DND-41 (cell line): ENCODE measurements at regions not wholly inside any gene's neighbourhood (a gene's known extent, or its start where the extent isn't known, plus 50 kb on each side); places are given as distances from the start of the nearest gene placed in this dataset.

Experiments
- ATAC-seq: fragments of 200-7000 bp; cut with Tn5 transposase; 3 replicates; pipeline ENCODE4 v1.9.1; 2021; ENCODE audit warnings: low read depth; ENCODE audit not compliant: insufficient read depth
- DNase-seq: peaks from one replicate; pipeline ENCODE4 v3.0.0-alpha.2; 2020
- H2AFZ ChIP-seq: 2 replicates; pipeline ENCODE4 v1.6.0; 2012; ENCODE audit warnings: low read depth, low read length
- H3K27ac ChIP-seq: 2 replicates; pipeline ENCODE4 v1.5.1; 2012; ENCODE audit warnings: low read length, inconsistent platforms
- H3K27me3 ChIP-seq: fragments of 200-600 bp; sonication (generic); 2 replicates; pipeline ENCODE4 v1.6.0; 2012; ENCODE audit warnings: low read length, mild to moderate bottlenecking, inconsistent platforms; ENCODE audit not compliant: insufficient read depth, poor library complexity
- H3K36me3 ChIP-seq: 2 replicates; pipeline ENCODE4 v1.5.1; 2012; ENCODE audit warnings: low read length, inconsistent platforms; ENCODE audit not compliant: insufficient read depth
- H3K4me1 ChIP-seq: 2 replicates; pipeline ENCODE4 v1.5.1; 2012; ENCODE audit warnings: mild to moderate bottlenecking, low read length; ENCODE audit not compliant: insufficient read depth
- H3K4me2 ChIP-seq: 2 replicates; pipeline ENCODE4 v1.6.0; 2012; ENCODE audit warnings: mild to moderate bottlenecking, moderate library complexity, low read length, inconsistent platforms; ENCODE audit not compliant: insufficient read depth
- H3K4me3 ChIP-seq, 2 experiments: fragments of 200-600 bp in 1 of 2; shearing (Covaris generic) in 1 of 2; 2 replicates each; pipeline ENCODE4 v1.5.1; 2012 to 2016; ENCODE audit warnings: inconsistent platforms in 2 of 2, low read length in 2 of 2, mild to moderate bottlenecking in 2 of 2, low read depth in 1 of 2, moderate library complexity in 1 of 2
- H3K79me2 ChIP-seq: 2 replicates; pipeline ENCODE4 v1.6.0; 2012; ENCODE audit warnings: low read length, inconsistent platforms; ENCODE audit not compliant: insufficient read depth
- H3K9ac ChIP-seq: 2 replicates; pipeline ENCODE4 v1.6.0; 2012; ENCODE audit warnings: low read depth, mild to moderate bottlenecking, inconsistent platforms, low read length, moderate library complexity
- H3K9me3 ChIP-seq: 2 replicates; pipeline ENCODE4 v1.5.1; 2012; ENCODE audit warnings: low read length, moderate library complexity, mild to moderate bottlenecking, inconsistent platforms; ENCODE audit not compliant: insufficient read depth, severe bottlenecking
- H4K20me1 ChIP-seq: 2 replicates; pipeline ENCODE4 v1.6.0; 2012; ENCODE audit warnings: low read length; ENCODE audit not compliant: insufficient read depth
- CTCF ChIP-seq: IDR thresholded peaks from 2 replicates; pipeline ENCODE4 v1.5.1; 2012; ENCODE audit warnings: borderline replicate concordance, low read length, moderate library complexity, mild to moderate bottlenecking; ENCODE audit not compliant: poor library complexity, severe bottlenecking; ENCODE audit errors: extremely low read depth
- EZH2 ChIP-seq: IDR thresholded peaks from 3 replicates; pipeline ENCODE4 v1.6.1; 2012; ENCODE audit warnings: borderline replicate concordance, low read depth, mild to moderate bottlenecking, moderate library complexity, low read length, inconsistent platforms; ENCODE audit not compliant: severe bottlenecking

GRCh38 chr10:108443636-108444035 lies 1279.1 kb upstream of the SORCS1 start:
- DNase-seq, result no peak
- no peaks in the 10 kb centered on the region for H4K20me1 ChIP-seq
- no peaks in the 10 kb centered on the region for H3K9me3 ChIP-seq
- ATAC-seq, result no peak
- no peaks in the 10 kb centered on the region for H3K36me3 ChIP-seq
- H3K27me3 ChIP-seq, result no peaks in the 10 kb centered on the region
- no peak overlapping the region for H3K9ac ChIP-seq
- no peak overlapping the region for H2AFZ ChIP-seq
- H3K4me1 ChIP-seq, result no peaks in the 10 kb centered on the region
- no peaks in the 10 kb centered on the region for H3K79me2 ChIP-seq
- H3K4me3 ChIP-seq, result no peak overlapping the region
- TF ChIP-seq EZH2 (no peak), CTCF (no peak)
- no peak overlapping the region for H3K4me2 ChIP-seq
- H3K27ac ChIP-seq, result no peak overlapping the region

- Histone ChIP-seq H3K4me3 (no peak overlapping the region), H4K20me1 (no peaks in the 10 kb centered on the region), H2AFZ (no peak overlapping the region), H3K9me3 (no peaks in the 10 kb centered on the region), H3K79me2 (no peaks in the 10 kb centered on the region), H3K4me2 (no peak overlapping the region), H3K4me1 (no peaks in the 10 kb centered on the region), H3K27ac (no peak overlapping the region), H3K9ac (no peak overlapping the region), H3K36me3 (no peaks in the 10 kb centered on the region), H3K27me3 (no peaks in the 10 kb centered on the region)
- no peak for TF ChIP-seq CTCF
- no peak for TF ChIP-seq EZH2
- DNase-seq, result no peak
- no peak for ATAC-seq
Observed at GRCh38 chr10:108439397-108439796, 1274.9 kb upstream of the SORCS1 start.

- H2AFZ ChIP-seq, result no peak overlapping the region
- ATAC-seq (no peak), DNase-seq (no peak)
- H3K4me2 ChIP-seq, result no peak overlapping the region
- H3K4me3 ChIP-seq, result no peak overlapping the region
- H3K27ac ChIP-seq, result no peak overlapping the region
- no peaks in the 10 kb centered on the region for H3K4me1 ChIP-seq
- H3K9me3 ChIP-seq, result no peaks in the 10 kb centered on the region
- no peak overlapping the region for H3K9ac ChIP-seq
- TF ChIP-seq EZH2 (no peak), CTCF (no peak)
- H3K36me3 ChIP-seq, result no peaks in the 10 kb centered on the region
- no peaks in the 10 kb centered on the region for H3K27me3 ChIP-seq
- H4K20me1 ChIP-seq, result no peaks in the 10 kb centered on the region
- H3K79me2 ChIP-seq, result no peaks in the 10 kb centered on the region
Observed at GRCh38 chr10:108436096-108436495, 1271.6 kb upstream of the SORCS1 start.

GRCh38 chr10:108434559-108435252 lies 1270.2 kb upstream of the SORCS1 start:
- TF ChIP-seq EZH2 (no peak), CTCF (no peak)
- Histone ChIP-seq H3K4me1 (no peaks in the 10 kb centered on the region), H3K27me3 (no peaks in the 10 kb centered on the region), H3K79me2 (no peaks in the 10 kb centered on the region), H2AFZ (no peak overlapping the region), H3K9me3 (no peaks in the 10 kb centered on the region), H3K27ac (no peak overlapping the region), H3K4me3 (no peak overlapping the region), H3K4me2 (no peak overlapping the region), H4K20me1 (no peaks in the 10 kb centered on the region), H3K36me3 (no peaks in the 10 kb centered on the region), H3K9ac (no peak overlapping the region)
- no peak for DNase-seq
- ATAC-seq, result no peak
